GM18951 (cell line): ENCODE measurements at regions not wholly inside any gene's neighbourhood (a gene's known extent, or its start where the extent isn't known, plus 50 kb on each side); places are given as distances from the start of the nearest gene placed in this dataset.

ENCODE experiments used
- POLR2A ChIP-seq: IDR thresholded peaks from 4 replicates; pipeline ENCODE4 v1.6.1; 2011; ENCODE audit warnings: mild to moderate bottlenecking; ENCODE audit not compliant: insufficient read length, insufficient read depth; ENCODE audit errors: extremely low read depth
- in situ Hi-C: fragments of 300-500 bp; cut with MboI; formaldehyde crosslinking; loops from one replicate; pipeline ENCODE4 v1.12.0; 2022; ENCODE audit warnings: low sequenced_read_pairs, mixed read lengths, inconsistent platforms; ENCODE audit not compliant: unreplicated experiment

GRCh38 chr4:115670930-115671329 is 557.5 kb upstream of the NDST4 start:
- no peak for TF ChIP-seq POLR2A
- in situ Hi-C loops: no loop called here

- TF ChIP-seq POLR2A: no peak
- in situ Hi-C loops: no loop called here
Measured at GRCh38 chr4:115668396-115668795, 555.0 kb upstream of the NDST4 start.

DNA sequence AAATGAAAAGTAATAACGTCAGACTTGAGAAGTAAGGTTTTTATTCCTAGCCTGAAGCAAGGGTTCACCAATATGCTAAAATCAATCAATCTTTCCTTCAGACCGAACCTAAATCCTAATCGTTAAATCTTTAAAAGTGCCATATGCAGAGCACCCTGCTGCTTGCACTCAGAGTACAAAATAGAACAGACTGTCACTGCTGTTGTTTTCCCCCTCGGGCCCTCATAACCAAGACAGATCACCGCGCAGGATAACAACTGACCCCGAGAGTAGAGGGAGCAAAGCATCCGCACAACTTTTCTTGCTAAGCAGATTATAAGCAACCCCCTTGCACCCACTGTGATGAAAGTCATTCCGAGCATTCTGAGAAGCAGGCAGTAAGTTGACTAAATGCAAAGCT is 550.9 kb upstream of the NDST4 start:
- no peak for TF ChIP-seq POLR2A
- in situ Hi-C loops: no loop called here

- in situ Hi-C loops: no loop called here
- TF ChIP-seq POLR2A: no peak
Measured at GRCh38 chr4:115660465-115660864, 547.0 kb upstream of the NDST4 start.

DNA sequence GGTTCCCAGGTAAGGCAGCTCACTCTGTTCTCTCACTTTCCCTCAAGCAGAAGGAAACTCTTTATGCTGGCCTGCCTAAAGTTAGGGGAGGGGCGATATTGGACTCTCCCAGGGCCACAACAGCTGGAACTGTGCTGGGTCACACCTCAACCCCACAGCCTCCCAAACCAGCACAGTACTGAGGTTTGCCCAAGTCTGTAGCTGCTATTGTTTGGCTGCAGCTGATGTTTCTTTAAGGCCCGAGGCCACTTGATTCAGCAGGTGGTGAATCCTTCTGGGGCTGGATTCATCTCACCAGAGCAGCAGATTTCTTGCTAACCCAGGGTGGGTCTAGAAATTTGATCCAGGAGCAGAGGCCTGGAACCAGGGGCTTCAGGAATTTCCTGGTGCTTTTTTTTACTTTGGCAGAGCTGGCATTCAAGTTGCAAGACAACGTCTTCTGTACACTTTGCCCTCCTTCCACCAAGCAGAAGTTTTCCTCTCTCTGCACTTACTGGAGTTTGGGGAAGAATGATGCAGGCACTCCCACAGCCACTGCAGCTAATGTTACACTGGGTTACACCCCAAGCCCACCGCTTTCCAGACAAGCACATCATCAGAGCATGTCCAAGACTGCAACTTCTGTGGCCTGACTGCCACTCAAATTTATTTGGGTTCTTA is 544.7 kb upstream of the NDST4 start:
- no peak for TF ChIP-seq POLR2A
- in situ Hi-C loops: no loop called here

GRCh38 chr4:115655626-115656025 is 542.2 kb upstream of the NDST4 start:
- in situ Hi-C loops: no loop called here

GRCh38 chr4:115648786-115649185 is 535.4 kb upstream of the NDST4 start:
- no peak for TF ChIP-seq POLR2A
- in situ Hi-C loops: no loop called here

More at GRCh38 chr4:115655626-115656025, 542.2 kb upstream of the NDST4 start:
- TF ChIP-seq POLR2A: no peak

GRCh38 chr4:115629270-115629669 is 515.9 kb upstream of the NDST4 start:
- in situ Hi-C loops: no loop called here
- TF ChIP-seq POLR2A: no peak

DNA sequence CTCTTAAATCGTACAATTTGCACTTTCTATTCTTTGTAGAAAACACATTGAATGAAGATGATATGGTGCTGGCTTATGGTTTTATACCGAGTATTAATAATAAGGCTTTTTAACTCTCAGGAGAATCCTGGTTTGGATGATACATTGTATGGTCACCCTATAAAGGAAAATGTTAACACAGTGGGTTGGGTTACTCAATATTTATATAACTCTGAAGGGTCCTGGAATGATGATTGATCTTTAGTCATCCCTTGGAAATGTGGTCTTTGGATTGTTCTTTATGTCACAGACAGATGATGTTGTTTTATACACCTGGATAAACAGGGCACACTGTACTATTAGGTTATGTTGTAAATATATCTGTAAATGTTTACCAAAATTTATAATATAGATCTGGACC is 496.2 kb upstream of the NDST4 start:
- no peak for TF ChIP-seq POLR2A
- in situ Hi-C loops: no loop called here

GRCh38 chr4:115607311-115607710 is 493.9 kb upstream of the NDST4 start:
- TF ChIP-seq POLR2A: no peak
- in situ Hi-C loops: no loop called here

- no peak for TF ChIP-seq POLR2A
Measured at GRCh38 chr4:115596265-115597001, 483.0 kb upstream of the NDST4 start.

GRCh38 chr4:115580901-115581300 is 467.5 kb upstream of the NDST4 start:
- in situ Hi-C loops: no loop called here
- TF ChIP-seq POLR2A: no peak

More at GRCh38 chr4:115596265-115597001, 483.0 kb upstream of the NDST4 start:
- in situ Hi-C loops: no loop called here

GRCh38 chr4:115575851-115576250 is 462.4 kb upstream of the NDST4 start:
- in situ Hi-C loops: no loop called here
- no peak for TF ChIP-seq POLR2A

- TF ChIP-seq POLR2A: no peak
- in situ Hi-C loops: no loop called here
Measured at GRCh38 chr4:115562506-115562905, 449.1 kb upstream of the NDST4 start.
